ENCODE measurements at regions not wholly inside any gene's neighbourhood (a gene's known extent, or its start where the extent isn't known, plus 50 kb on each side); places are given as distances from the start of the nearest gene placed in this dataset.
"Not testable (repeated sequence)": the region's sequence is repeated elsewhere in the genome, so short reads cannot be mapped to it uniquely, and the experiment has no call there.

DNA sequence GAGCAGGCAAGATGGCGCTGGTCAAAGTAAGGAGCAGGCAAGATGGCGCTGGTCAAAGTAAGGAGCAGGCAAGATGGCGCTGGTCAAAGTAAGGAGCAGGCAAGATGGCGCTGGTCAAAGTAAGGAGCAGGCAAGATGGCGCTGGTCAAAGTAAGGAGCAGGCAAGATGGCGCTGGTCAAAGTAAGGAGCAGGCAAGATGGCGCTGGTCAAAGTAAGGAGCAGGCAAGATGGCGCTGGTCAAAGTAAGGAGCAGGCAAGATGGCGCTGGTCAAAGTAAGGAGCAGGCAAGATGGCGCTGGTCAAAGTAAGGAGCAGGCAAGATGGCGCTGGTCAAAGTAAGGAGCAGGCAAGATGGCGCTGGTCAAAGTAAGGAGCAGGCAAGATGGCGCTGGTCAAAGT is 382.7 kb downstream of the GLRX3 start:
- DNase-seq: not testable (repeated sequence)

- DNase-seq: no peak
Observed at GRCh38 chr10:130519791-130520190, 383.6 kb downstream of the GLRX3 start.

DNA sequence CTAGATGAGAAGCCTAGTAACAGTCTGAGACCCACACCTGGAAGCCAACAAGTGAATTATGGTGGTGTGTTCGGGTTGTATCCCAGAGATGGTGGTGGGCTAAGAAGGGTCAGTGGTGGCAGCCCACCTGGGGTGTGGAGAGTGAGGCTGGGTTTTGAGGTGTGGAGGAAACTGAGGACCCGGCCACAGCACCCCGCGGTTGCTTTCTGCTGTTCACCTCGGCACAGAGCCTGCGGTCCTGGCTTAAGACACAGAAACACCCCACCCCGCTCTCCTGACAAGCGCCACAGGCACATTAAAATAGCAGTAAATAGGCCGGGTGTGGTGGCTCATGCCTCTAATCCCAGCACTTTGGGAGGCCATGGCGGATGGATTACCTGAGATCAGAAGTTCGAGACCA is 395.1 kb downstream of the GLRX3 start:
- no peak for DNase-seq

DNA sequence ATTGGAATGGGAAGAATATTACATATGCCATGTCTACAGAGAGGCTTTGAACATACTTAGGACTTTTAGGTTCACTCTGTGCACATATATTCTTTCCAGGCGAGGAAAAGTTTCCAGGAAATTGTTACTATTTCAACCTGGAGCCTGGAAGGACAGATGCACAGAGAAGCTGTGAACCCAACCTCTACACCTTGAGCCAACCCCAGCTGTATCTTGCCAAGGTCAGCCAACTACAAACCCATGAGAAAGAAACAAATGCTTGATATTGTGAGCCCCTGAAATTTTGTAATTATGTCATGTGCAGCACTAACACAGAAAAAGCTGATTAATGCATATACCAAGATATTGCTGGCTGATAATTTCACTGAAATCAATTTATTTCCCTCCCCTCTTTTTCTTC is 404.9 kb downstream of the GLRX3 start:
- DNase-seq: no peak

GRCh38 chr10:130542761-130543160 is 406.6 kb downstream of the GLRX3 start:
- DNase-seq: no peak

GRCh38 chr10:130543794-130544193 is 407.6 kb downstream of the GLRX3 start:
- no peak for DNase-seq

DNA sequence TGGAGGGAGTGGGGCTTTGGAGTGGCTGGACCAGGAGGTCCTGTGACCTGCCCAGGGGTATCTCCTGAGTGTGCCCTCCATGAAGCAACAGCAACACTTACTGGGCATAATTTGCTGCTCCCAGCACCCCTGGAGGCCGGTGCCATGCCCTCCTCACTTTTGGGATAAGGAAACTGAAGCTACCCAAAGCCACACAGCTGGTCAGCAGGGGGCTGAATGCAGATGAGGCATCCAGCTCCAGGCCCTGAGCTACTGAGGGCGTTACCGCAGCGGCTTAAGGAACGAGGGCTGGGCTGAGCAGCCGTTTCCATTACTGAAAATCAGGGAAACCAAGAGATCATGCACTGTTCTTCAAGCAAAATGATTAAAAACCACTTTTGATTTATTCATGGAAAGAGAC is 408.9 kb downstream of the GLRX3 start:
- no peak for DNase-seq

GRCh38 chr10:130545697-130546096 is 409.5 kb downstream of the GLRX3 start:
- DNase-seq: no peak

- no peak for DNase-seq
Observed at GRCh38 chr10:130546841-130547240, 410.6 kb downstream of the GLRX3 start.

- no peak for DNase-seq
Observed at GRCh38 chr10:130547368-130547767, 411.2 kb downstream of the GLRX3 start.

- no peak for DNase-seq
Observed at GRCh38 chr10:130550952-130551674, 414.9 kb downstream of the GLRX3 start.

GRCh38 chr10:130551676-130552075 is 415.5 kb downstream of the GLRX3 start:
- DNase-seq: no peak

- no peak for DNase-seq
Observed at GRCh38 chr10:130553826-130554225, 417.6 kb downstream of the GLRX3 start.

- no peak for DNase-seq
Observed at GRCh38 chr10:130554701-130555410, 418.7 kb downstream of the GLRX3 start.

DNA sequence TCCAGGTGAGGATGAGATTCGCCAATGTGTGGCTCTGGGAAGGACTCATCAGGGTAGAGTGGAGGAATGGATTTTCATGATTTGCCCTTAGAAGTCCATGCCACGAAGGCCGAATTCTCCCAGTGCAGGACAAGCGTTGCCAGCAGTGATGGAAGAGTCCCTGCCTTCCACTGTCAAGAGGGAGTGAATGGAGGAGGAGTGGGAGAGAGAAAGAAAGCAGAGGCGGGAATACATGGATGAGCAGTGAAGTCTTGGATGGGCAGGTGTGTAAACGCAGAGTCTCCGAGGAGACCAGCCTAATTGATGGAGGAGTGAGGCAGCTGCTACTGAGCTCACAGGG is 419.2 kb downstream of the GLRX3 start:
- DNase-seq: no peak

- no peak for DNase-seq
Observed at GRCh38 chr10:130557181-130557845, 421.1 kb downstream of the GLRX3 start.

DNA sequence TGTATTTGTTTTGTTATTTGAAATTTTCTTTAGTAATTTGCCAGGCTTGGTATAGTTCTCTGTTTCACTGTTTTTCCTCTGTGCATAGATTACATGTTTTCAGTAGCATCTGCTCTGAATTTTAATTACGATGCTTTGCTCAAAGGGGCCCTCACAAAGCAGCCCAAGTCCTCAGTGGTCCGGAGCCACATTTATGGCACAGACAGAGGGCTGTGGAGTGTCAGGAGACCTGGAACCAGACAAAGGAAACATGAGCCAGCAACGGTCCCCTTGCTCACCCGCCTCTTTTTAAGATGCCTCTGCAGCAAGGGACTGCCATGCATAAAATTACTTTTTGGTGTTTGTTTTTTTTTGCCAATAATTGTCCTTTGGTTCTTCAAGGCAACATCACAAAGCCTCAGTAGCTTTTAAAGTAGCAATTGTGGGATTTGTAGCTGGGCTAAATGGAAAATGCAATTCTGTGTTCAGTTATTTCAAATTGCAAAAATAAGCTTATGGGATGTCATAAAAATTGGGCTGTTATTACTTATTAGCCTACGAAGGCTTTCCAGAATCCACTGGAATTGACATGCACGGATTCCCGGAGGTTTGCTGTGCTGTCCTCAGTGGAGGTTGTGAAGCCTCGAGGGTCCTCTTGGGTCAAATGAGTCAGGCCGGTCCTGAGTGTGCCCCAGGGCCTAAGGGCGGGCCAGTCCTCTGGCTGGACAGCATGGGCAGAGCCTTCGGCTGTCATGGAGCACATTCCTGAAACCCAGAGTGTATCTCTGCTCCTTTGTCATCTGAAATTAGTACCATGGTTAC is 422.8 kb downstream of the GLRX3 start:
- DNase-seq: no peak

- no peak for DNase-seq
Observed at GRCh38 chr10:130559547-130559880, 423.3 kb downstream of the GLRX3 start.

DNA sequence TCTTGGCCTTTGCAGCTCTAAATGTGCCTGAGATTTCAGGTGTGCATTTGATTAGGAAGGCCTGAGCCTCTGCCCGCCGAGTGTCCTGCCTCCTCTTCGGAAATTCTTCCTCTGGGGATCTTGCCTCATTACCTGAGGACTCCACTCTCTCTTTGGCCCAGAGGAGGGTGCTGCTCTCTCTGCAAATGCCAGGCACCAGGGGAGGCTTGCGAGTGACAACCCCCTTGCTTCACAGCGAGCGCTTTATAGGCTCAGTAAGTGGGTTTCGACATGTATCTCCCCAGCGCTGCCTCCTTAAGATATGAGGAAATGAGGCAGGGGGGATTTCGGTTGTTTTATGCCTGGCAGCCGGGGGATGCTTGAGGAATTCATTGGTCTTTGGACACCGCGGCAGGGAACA is 423.9 kb downstream of the GLRX3 start:
- DNase-seq: no peak

GRCh38 chr10:130560573-130560972 is 424.4 kb downstream of the GLRX3 start:
- no peak for DNase-seq

DNA sequence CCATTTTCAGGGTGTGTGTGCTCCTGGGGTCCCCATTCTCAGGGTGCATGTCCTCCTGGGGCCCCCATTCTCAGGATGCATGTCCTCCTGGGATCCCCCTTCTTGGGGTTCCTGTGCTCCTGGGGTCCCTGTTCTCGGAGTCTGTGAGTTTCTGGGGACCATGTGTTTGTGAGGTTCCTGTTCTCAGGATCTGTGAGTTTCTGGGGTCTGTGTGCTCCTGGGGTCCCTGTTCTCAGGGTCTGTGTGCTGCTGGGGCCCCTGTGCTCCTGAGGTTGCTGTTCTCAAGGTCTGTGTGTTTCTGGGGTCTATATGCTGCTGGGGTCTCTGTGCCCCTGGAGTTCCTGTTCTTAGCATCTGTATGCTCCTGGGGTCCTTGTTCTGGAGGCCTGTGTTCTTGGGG is 425.5 kb downstream of the GLRX3 start:
- DNase-seq: no peak

DNA sequence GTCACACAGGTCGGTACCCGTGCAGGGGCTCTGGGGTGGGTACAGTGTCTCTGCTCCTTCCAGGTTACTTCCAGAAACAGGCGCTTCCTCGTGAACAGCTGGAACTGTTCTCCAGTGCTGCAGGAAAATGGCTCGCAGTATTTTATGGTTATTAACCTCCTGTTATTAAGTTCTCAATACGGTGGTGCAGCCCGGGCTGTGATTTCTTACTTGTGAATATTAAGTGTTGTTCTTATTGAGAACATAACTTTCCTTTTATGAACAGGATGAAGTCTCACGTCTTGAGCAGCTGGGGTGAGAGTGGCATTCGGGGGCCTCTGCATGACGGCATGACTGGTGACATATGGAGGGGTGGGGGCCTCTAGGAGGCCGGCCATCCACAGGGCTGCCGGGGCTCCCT is 430.8 kb downstream of the GLRX3 start:
- no peak for DNase-seq

- DNase-seq: no peak
Observed at GRCh38 chr10:130567436-130567835, 431.2 kb downstream of the GLRX3 start.

DNA sequence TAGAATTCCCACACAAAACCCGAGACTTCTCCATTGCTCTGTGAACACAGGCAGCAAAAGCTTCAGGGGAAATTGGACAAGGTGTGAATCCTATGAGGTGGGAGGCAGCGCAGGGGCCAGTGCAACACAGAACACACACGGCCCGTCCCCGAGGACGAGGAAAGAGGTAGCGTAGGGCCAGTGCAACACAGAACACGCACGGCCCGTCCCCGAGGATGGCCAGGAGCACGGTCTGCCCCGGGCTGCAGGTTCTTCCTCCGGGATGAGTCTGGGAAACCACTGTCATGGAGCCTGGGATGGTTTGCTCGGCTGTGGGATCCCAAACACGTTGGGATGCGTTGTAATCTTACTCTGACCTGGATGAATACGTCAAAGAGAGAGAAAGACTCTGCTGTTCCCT is 432.1 kb downstream of the GLRX3 start:
- no peak for DNase-seq

All from activated CD4-positive, alpha-beta T cell treated with anti-CD3 and anti-CD28 coated beads for 1 hour (primary cell).